Muscle of arm (tissue), 1 donor: ENCODE measurements at regions not wholly inside any gene's neighbourhood (a gene's known extent, or its start where the extent isn't known, plus 50 kb on each side); places are given as distances from the start of the nearest gene placed in this dataset.
"Not testable (repeated sequence)": the region's sequence is repeated elsewhere in the genome, so short reads cannot be mapped to it uniquely, and the experiment has no call there.

ENCODE experiments used
- DNase-seq: peaks from one replicate; pipeline ENCODE4 v3.0.0-alpha.2; 2013

GRCh38 chr3:181533811-181534210 lies 177.9 kb upstream of the SOX2 start:
- DNase-seq, result no peak

GRCh38 chr3:181530584-181530983 lies 181.1 kb upstream of the SOX2 start:
- no peak for DNase-seq

GRCh38 chr3:181521831-181522230 lies 189.9 kb upstream of the SOX2 start:
- no peak for DNase-seq

- no peak for DNase-seq
Measured at GRCh38 chr3:181518222-181518621, 193.5 kb upstream of the SOX2 start.

- no peak for DNase-seq
Measured at GRCh38 chr3:181512787-181513186, 198.9 kb upstream of the SOX2 start.

- DNase-seq, result no peak
Measured at GRCh38 chr3:181510500-181510899, 201.2 kb upstream of the SOX2 start.

GRCh38 chr3:181497358-181497757 lies 214.4 kb upstream of the SOX2 start:
- DNase-seq, result no peak

- no peak for DNase-seq
Measured at GRCh38 chr3:181493423-181493822, 218.3 kb upstream of the SOX2 start.

GRCh38 chr3:181488536-181488935 lies 223.2 kb upstream of the SOX2 start:
- no peak for DNase-seq

GRCh38 chr3:181487236-181487978 lies 224.3 kb upstream of the SOX2 start:
- no peak for DNase-seq

- DNase-seq, result no peak
Measured at GRCh38 chr3:181486141-181486885, 225.4 kb upstream of the SOX2 start.

- DNase-seq, result no peak
Measured at GRCh38 chr3:181484026-181484425, 227.7 kb upstream of the SOX2 start.

GRCh38 chr3:181475146-181475545 lies 236.6 kb upstream of the SOX2 start:
- not testable (repeated sequence) for DNase-seq

- no peak for DNase-seq
Measured at GRCh38 chr3:181470349-181470748, 241.4 kb upstream of the SOX2 start.

GRCh38 chr3:181464033-181464694 lies 247.6 kb upstream of the SOX2 start:
- no peak for DNase-seq

GRCh38 chr3:181461381-181461780 lies 250.3 kb upstream of the SOX2 start:
- DNase-seq, result no peak

- no peak for DNase-seq
Measured at GRCh38 chr3:181459516-181459915, 252.2 kb upstream of the SOX2 start.

- DNase-seq, result no peak
Measured at GRCh38 chr3:181458857-181459256, 252.9 kb upstream of the SOX2 start.

GRCh38 chr3:181457756-181458155 lies 254.0 kb upstream of the SOX2 start:
- DNase-seq, result no peak

- no peak for DNase-seq
Measured at GRCh38 chr3:181457190-181457589, 254.5 kb upstream of the SOX2 start.

GRCh38 chr3:181455276-181455675 lies 256.4 kb upstream of the SOX2 start:
- no peak for DNase-seq

- DNase-seq, result no peak
Measured at GRCh38 chr3:181454451-181455027, 257.2 kb upstream of the SOX2 start.

GRCh38 chr3:181446741-181447140 lies 265.0 kb upstream of the SOX2 start:
- DNase-seq, result no peak
